ENCODE measurements at regions not wholly inside any gene's neighbourhood (a gene's known extent, or its start where the extent isn't known, plus 50 kb on each side); places are given as distances from the start of the nearest gene placed in this dataset.

- no peaks in the 10 kb centered on the region for H3K4me1 ChIP-seq (ENCODE audit: control insufficient read depth, extremely low read depth, insufficient read depth, low read length)
- dilution Hi-C loops (cut with MboI; ENCODE audit: extremely low pct_ligation_motif_present, low sequenced_read_pairs), result no loop called here
- CTCF ChIA-PET, result interaction anchor here (1.0 kb wide), 1 partner anchor 35 kb away, joined by 3 read pairs; no protein-coding TSS in a partner anchor
- no peak for FAIRE-seq
- H3K9me3 ChIP-seq (replicated peaks; ENCODE audit: control insufficient read depth, insufficient read depth, low read length), result no peaks in the 10 kb centered on the region
- H3K9me1 ChIP-seq (replicated peaks; ENCODE audit: control insufficient read depth, extremely low read depth, insufficient read depth, low read length), result no peaks in the 10 kb centered on the region
- no peaks in the 10 kb centered on the region for H4K20me1 ChIP-seq (replicated peaks; ENCODE audit: control insufficient read depth, extremely low read depth, insufficient read depth, low read length)
- POLR2A ChIA-PET, result no interaction called here
- H3K27ac ChIP-seq (ENCODE audit: insufficient read depth, low read depth, low read length), result no peak overlapping the region
- no peaks in the 10 kb centered on the region for H3K27me3 ChIP-seq (ENCODE audit: control insufficient read depth in 2 of 2, insufficient read depth in 2 of 2, low read length in 2 of 2)
- BruUV-seq (replicated peaks), result no TSS peak
- intact Hi-C loops (cut with micrococcal nuclease), result no loop called here
- no peak overlapping the region for H3K4me2 ChIP-seq (ENCODE audit: insufficient read depth, low read length)
- no peak overlapping the region for H3K4me3 ChIP-seq (replicated peaks in 1 of 3; ENCODE audit: insufficient read depth in 1 of 3, low read depth in 1 of 3, low read length in 3 of 3)
- no peak overlapping the region for H2AFZ ChIP-seq (ENCODE audit: low read depth, low read length)
- H3K9ac ChIP-seq (replicated peaks; ENCODE audit: extremely low read depth, insufficient read depth, low read length), result no peak overlapping the region
- no peaks in the 10 kb centered on the region for H3K36me3 ChIP-seq (ENCODE audit: control insufficient read depth in 2 of 2, extremely low read depth in 1 of 2, insufficient read depth in 2 of 2, low read length in 2 of 2)
- TF ChIP-seq EZH2 (IDR thresholded peaks at IDR 0.05; ENCODE audit: borderline replicate concordance, low read depth, low read length, severe bottlenecking) (no peak), FOS (IDR thresholded peaks at IDR 0.05; ENCODE audit: borderline replicate concordance, insufficient read depth, low read length) (no peak), MYC (IDR thresholded peaks at IDR 0.05; ENCODE audit: low read depth, low read length) (no peak)
- DNase-seq (ENCODE audit: low read depth, low spot score), result no peak
- no peaks in the 10 kb centered on the region for H3K79me2 ChIP-seq (ENCODE audit: control insufficient read depth, insufficient read depth, low read length)
Observed at GRCh38 chr9:75230469-75230868, 142.2 kb downstream of the OSTF1 start.

GRCh38 chr9:75231167-75231566, 142.9 kb downstream of the OSTF1 start:
- no peaks in the 10 kb centered on the region for H3K9me1 ChIP-seq (replicated peaks; ENCODE audit: control insufficient read depth, extremely low read depth, insufficient read depth, low read length)
- POLR2A ChIA-PET, result no interaction called here
- H3K36me3 ChIP-seq (ENCODE audit: control insufficient read depth in 2 of 2, extremely low read depth in 1 of 2, insufficient read depth in 2 of 2, low read length in 2 of 2), result no peaks in the 10 kb centered on the region
- H3K79me2 ChIP-seq (ENCODE audit: control insufficient read depth, insufficient read depth, low read length), result no peaks in the 10 kb centered on the region
- DNase-seq (ENCODE audit: low read depth, low spot score) (no peak), FAIRE-seq (no peak)
- H3K4me3 ChIP-seq (replicated peaks in 1 of 3; ENCODE audit: insufficient read depth in 1 of 3, low read depth in 1 of 3, low read length in 3 of 3), result no peak overlapping the region
- H3K4me2 ChIP-seq (ENCODE audit: insufficient read depth, low read length), result no peak overlapping the region
- no peak for TF ChIP-seq FOS (IDR thresholded peaks at IDR 0.05; ENCODE audit: borderline replicate concordance, insufficient read depth, low read length)
- no peak overlapping the region for H2AFZ ChIP-seq (ENCODE audit: low read depth, low read length)
- BruUV-seq (replicated peaks), result no TSS peak
- H3K9me3 ChIP-seq (replicated peaks; ENCODE audit: control insufficient read depth, insufficient read depth, low read length), result no peaks in the 10 kb centered on the region
- no peak overlapping the region for H3K9ac ChIP-seq (replicated peaks; ENCODE audit: extremely low read depth, insufficient read depth, low read length)
- no peak overlapping the region for H3K27ac ChIP-seq (ENCODE audit: insufficient read depth, low read depth, low read length)
- intact Hi-C loops (cut with micrococcal nuclease), result no loop called here
- H3K27me3 ChIP-seq (ENCODE audit: control insufficient read depth in 2 of 2, insufficient read depth in 2 of 2, low read length in 2 of 2), result no peaks in the 10 kb centered on the region
- CTCF ChIA-PET, result no interaction called here
- H3K4me1 ChIP-seq (ENCODE audit: control insufficient read depth, extremely low read depth, insufficient read depth, low read length), result no peaks in the 10 kb centered on the region
- no peaks in the 10 kb centered on the region for H4K20me1 ChIP-seq (replicated peaks; ENCODE audit: control insufficient read depth, extremely low read depth, insufficient read depth, low read length)
- dilution Hi-C loops (cut with MboI; ENCODE audit: extremely low pct_ligation_motif_present, low sequenced_read_pairs), result no loop called here
